H1 (cell line): ENCODE measurements at regions not wholly inside any gene's neighbourhood (a gene's known extent, or its start where the extent isn't known, plus 50 kb on each side); places are given as distances from the start of the nearest gene placed in this dataset.

Experiments
- CTCF ChIA-PET: fragments of 300-600 bp; sonication (Branson Sonifier 250); formaldehyde crosslinking; loops from one replicate; lab custom pipeline; 2021; ENCODE audit not compliant: partially characterized antibody; lab: Charles Lee
- POLR2A ChIA-PET: fragments of 300-600 bp; sonication (Branson Sonifier 250); formaldehyde crosslinking; loops from one replicate; lab custom pipeline; 2021; ENCODE audit warnings: inconsistent platforms; ENCODE audit not compliant: partially characterized antibody; lab: Charles Lee
- DNase-seq, 2 experiments: peaks; one replicate each; pipeline versions ENCODE4 v3.0.0 to v3.0.0-alpha.2; 2010 to 2022; ENCODE audit warnings: low spot score in 2 of 2, low read depth in 1 of 2, mixed read lengths in 1 of 2
- FAIRE-seq: peaks from 2 replicates; lab custom pipeline; 2011; peaks lifted over from hg19 to GRCh38; lab: Jason Lieb, UNC
- H2AFZ ChIP-seq: 2 replicates; pipeline ENCODE4 v1.8.1; 2012; ENCODE audit warnings: low read length, inconsistent platforms
- H2AK5ac ChIP-seq: 2 replicates; pipeline ENCODE4 v1.6.1; 2013; ENCODE audit warnings: low read depth, low read length
- H2BK120ac ChIP-seq: replicated peaks from 2 replicates; pipeline ENCODE3; 2013; ENCODE audit warnings: low read depth, low read length, inconsistent platforms
- H2BK12ac ChIP-seq: 2 replicates; pipeline ENCODE4 v1.6.1; 2013; ENCODE audit warnings: low read depth, low read length
- H2BK15ac ChIP-seq: 2 replicates; pipeline ENCODE4 v1.6.1; 2013; ENCODE audit warnings: low read length
- H2BK20ac ChIP-seq: 2 replicates; pipeline ENCODE4 v1.6.1; 2013; ENCODE audit warnings: low read length
- H2BK5ac ChIP-seq: 2 replicates; pipeline ENCODE4 v1.6.1; 2013; ENCODE audit warnings: low read depth, low read length
- H3K14ac ChIP-seq: 2 replicates; pipeline ENCODE4 v1.6.1; 2013; ENCODE audit warnings: inconsistent platforms; ENCODE audit not compliant: insufficient read length
- H3K18ac ChIP-seq: 2 replicates; pipeline ENCODE4 v1.6.1; 2013; ENCODE audit warnings: low read length; ENCODE audit errors: extremely low read depth
- H3K23ac ChIP-seq: 2 replicates; pipeline ENCODE4 v1.6.1; 2013; ENCODE audit warnings: inconsistent platforms; ENCODE audit not compliant: insufficient read length
- H3K23me2 ChIP-seq: 2 replicates; pipeline ENCODE4 v1.6.1; 2013; ENCODE audit warnings: low read depth, low read length
- H3K27ac ChIP-seq: 2 replicates; pipeline ENCODE4 v1.6.1; 2011; ENCODE audit warnings: low read depth, low read length, inconsistent platforms
- H3K27me3 ChIP-seq, 4 experiments: replicated peaks in 1 of 4; 1 replicate in 1 of 4; 2 replicates in 3 of 4; pipeline versions ENCODE4 v1.6.1 to v1.8.1; 2011 to 2013; ENCODE audit warnings: low read length in 3 of 4, mild to moderate bottlenecking in 3 of 4, inconsistent platforms in 2 of 4, mixed read lengths in 2 of 4, moderate library complexity in 1 of 4; ENCODE audit not compliant: control insufficient read depth in 3 of 4, insufficient read depth in 3 of 4; ENCODE audit errors: extremely low read depth in 1 of 4
- H3K36me3 ChIP-seq, 4 experiments: 2 replicates each; pipeline versions ENCODE4 v1.6.1 to v1.8.1; 2011 to 2013; ENCODE audit warnings: mild to moderate bottlenecking in 4 of 4, low read length in 3 of 4, moderate library complexity in 2 of 4, control low read depth in 1 of 4, inconsistent platforms in 1 of 4; ENCODE audit not compliant: insufficient read depth in 4 of 4, control insufficient read depth in 2 of 4
- H3K4ac ChIP-seq: replicated peaks from 2 replicates; pipeline ENCODE3; 2013; ENCODE audit warnings: low read length, low read depth, mixed read lengths, inconsistent platforms; ENCODE audit not compliant: insufficient read length
- H3K4me1 ChIP-seq, 4 experiments: replicated peaks in 1 of 4; 1 replicate in 1 of 4; 2 replicates in 3 of 4; pipeline versions ENCODE4 v1.6.1 to v1.8.1; 2011 to 2013; ENCODE audit warnings: low read length in 3 of 4, inconsistent platforms in 2 of 4, mixed read lengths in 1 of 4; ENCODE audit not compliant: insufficient read depth in 4 of 4, control insufficient read depth in 3 of 4
- H3K4me2 ChIP-seq, 2 experiments: 2 replicates each; pipeline versions ENCODE4 v1.6.1 to v1.8.1; 2011 to 2013; ENCODE audit warnings: low read depth in 2 of 2, low read length in 2 of 2, control low read depth in 1 of 2, inconsistent platforms in 1 of 2, mild to moderate bottlenecking in 1 of 2; ENCODE audit not compliant: insufficient read depth in 1 of 2
- H3K4me3 ChIP-seq, 4 experiments: fragments of 200-600, 300-600 bp in 1 of 4; sonication (generic), shearing (Covaris generic), sonication (Bioruptor Twin) in 1 of 4; 2 replicates each; pipeline versions ENCODE4 v1.5.1 to v1.8.1; 2011 to 2016; ENCODE audit warnings: low read length in 4 of 4, low read depth in 3 of 4, control low read depth in 2 of 4, inconsistent platforms in 2 of 4, mild to moderate bottlenecking in 2 of 4, mixed read lengths in 1 of 4, moderate library complexity in 1 of 4; ENCODE audit not compliant: insufficient read depth in 2 of 4; ENCODE audit errors: extremely low read depth in 1 of 4
- H3K56ac ChIP-seq: replicated peaks from 2 replicates; pipeline ENCODE3; 2013; ENCODE audit warnings: low read depth, mild to moderate bottlenecking, mixed read lengths, low read length, inconsistent platforms; ENCODE audit not compliant: insufficient read length
- H3K79me1 ChIP-seq: 2 replicates; pipeline ENCODE4 v1.6.1; 2013; ENCODE audit warnings: low read depth, low read length, control low read depth
- H3K79me2 ChIP-seq, 2 experiments: 2 replicates each; pipeline versions ENCODE4 v1.6.1 to v1.8.1; 2012 to 2013; ENCODE audit warnings: low read length in 2 of 2, mild to moderate bottlenecking in 2 of 2, inconsistent platforms in 1 of 2; ENCODE audit not compliant: insufficient read depth in 2 of 2, control insufficient read depth in 1 of 2
- H3K9ac ChIP-seq, 4 experiments: replicated peaks in 1 of 4; 1 replicate in 1 of 4; 2 replicates in 3 of 4; pipeline versions ENCODE4 v1.6.1 to v1.8.1; 2011 to 2013; ENCODE audit warnings: low read depth in 3 of 4, low read length in 3 of 4, control low read depth in 2 of 4, mild to moderate bottlenecking in 2 of 4, moderate library complexity in 2 of 4, inconsistent platforms in 1 of 4; ENCODE audit errors: extremely low read depth in 1 of 4
- H3K9me3 ChIP-seq, 2 experiments: 2 replicates each; pipeline versions ENCODE4 v1.6.1 to v1.8.1; 2012 to 2013; ENCODE audit warnings: mild to moderate bottlenecking in 2 of 2, moderate library complexity in 2 of 2, control low read depth in 1 of 2, inconsistent platforms in 1 of 2, low read depth in 1 of 2, low read length in 1 of 2, mixed read lengths in 1 of 2; ENCODE audit not compliant: insufficient read depth in 2 of 2
- H4K20me1 ChIP-seq, 2 experiments: replicated peaks in 1 of 2; 2 replicates each; pipeline versions ENCODE3 to v1.8.1; 2011 to 2013; ENCODE audit warnings: inconsistent platforms in 2 of 2, low read length in 2 of 2, mild to moderate bottlenecking in 1 of 2; ENCODE audit not compliant: insufficient read depth in 2 of 2, control insufficient read depth in 1 of 2
- H4K5ac ChIP-seq: 2 replicates; pipeline ENCODE4 v1.6.1; 2013; ENCODE audit warnings: low read length, low read depth, mixed read lengths, inconsistent platforms; ENCODE audit not compliant: insufficient read length
- H4K8ac ChIP-seq: 2 replicates; pipeline ENCODE4 v1.8.0; 2013; ENCODE audit warnings: mild to moderate bottlenecking, moderate library complexity, low read length, inconsistent platforms; ENCODE audit not compliant: insufficient read depth; ENCODE audit errors: extremely low read depth
- H4K91ac ChIP-seq: replicated peaks from 2 replicates; pipeline ENCODE3; 2013; ENCODE audit warnings: low read length, mixed read lengths, inconsistent platforms; ENCODE audit not compliant: insufficient read length
- ASH2L ChIP-seq: fragments of 200-600, 300-600 bp; sonication (generic); IDR thresholded peaks from one replicate; pipeline ENCODE4 v1.7.1; 2017; ENCODE audit warnings: low read length
- ATF2 ChIP-seq: IDR thresholded peaks from 2 replicates; pipeline ENCODE4 v1.6.1; 2012; ENCODE audit warnings: low read length, inconsistent platforms
- CREB1 ChIP-seq: IDR thresholded peaks from 2 replicates; pipeline ENCODE4 v1.6.1; 2012; ENCODE audit warnings: inconsistent platforms
- KDM4A ChIP-seq: IDR thresholded peaks from one replicate; pipeline ENCODE4 v1.7.1; 2012; ENCODE audit warnings: low read depth, mild to moderate bottlenecking, moderate library complexity, low read length, inconsistent platforms; ENCODE audit not compliant: severe bottlenecking
- PHF8 ChIP-seq: fragments of 200-600 bp; sonication (generic); conservative IDR thresholded peaks from 2 replicates; pipeline ENCODE4 v1.7.1; 2012; ENCODE audit warnings: low read depth, mild to moderate bottlenecking, inconsistent platforms, low read length, moderate library complexity
- POU5F1 ChIP-seq: IDR thresholded peaks from 2 replicates; pipeline ENCODE4 v1.6.1; 2011; ENCODE audit warnings: low read depth, mild to moderate bottlenecking, low read length, moderate library complexity
- RAD21 ChIP-seq, 2 experiments: IDR thresholded peaks in 1 of 2; conservative IDR thresholded peaks in 1 of 2; 2 replicates each; pipeline ENCODE4 v1.6.1; 2011; ENCODE audit warnings: low read depth in 2 of 2, low read length in 2 of 2, improper control_type of control experiment in 1 of 2, inconsistent platforms in 1 of 2, mild to moderate bottlenecking in 1 of 2, moderate library complexity in 1 of 2
- RXRA ChIP-seq: IDR thresholded peaks from 2 replicates; pipeline ENCODE4 v1.6.1; 2011; ENCODE audit warnings: low read depth, mild to moderate bottlenecking, low read length, moderate library complexity; ENCODE audit not compliant: insufficient read depth
- SAP30 ChIP-seq: fragments of 300-600 bp; sonication (generic); IDR thresholded peaks from 2 replicates; pipeline ENCODE4 v1.7.1; 2012; ENCODE audit warnings: low read length, moderate library complexity, mild to moderate bottlenecking, inconsistent platforms; ENCODE audit not compliant: insufficient read depth, insufficient replicate concordance
- TAF1 ChIP-seq: IDR thresholded peaks from 2 replicates; pipeline ENCODE4 v1.6.1; 2011; ENCODE audit warnings: mild to moderate bottlenecking, low read depth, low read length
- TAF7 ChIP-seq: optimal IDR thresholded peaks from 2 replicates; pipeline ENCODE3; 2011; ENCODE audit warnings: low read depth, mild to moderate bottlenecking, inconsistent platforms, low read length, moderate library complexity, borderline replicate concordance
- WGBS, 2 experiments: shearing (Covaris generic) in 1 of 2; methylation state at CpG; one replicate each; pipeline versions ENCODE4 v1.1.6 to v1.1.7; 2013 to 2015; ENCODE audit warnings: low lambda C conversion rate in 2 of 2, mixed read lengths in 2 of 2, inconsistent platforms in 1 of 2, low coverage in 1 of 2, missing lambda C conversion rate in 1 of 2; ENCODE audit not compliant: insufficient replicate concordance in 2 of 2, insufficient coverage in 1 of 2, insufficient read length in 1 of 2; ENCODE audit errors: extremely low coverage in 1 of 2, missing lambda C conversion rate in 1 of 2; 5-methylcytosine and 5-hydroxymethylcytosine counted together
- TF ChIP-seq, protein P1 (sequence below): IDR thresholded peaks from 2 replicates; pipeline ENCODE4 v1.6.1; 2011; ENCODE audit warnings: low read length, improper control_type of control experiment

- CTCF ChIA-PET = no interaction called here
- no peak for FAIRE-seq
- no peaks in the 10 kb centered on the region for H4K20me1 ChIP-seq
- TF ChIP-seq KDM4A (no peak), RXRA (no peak), TAF1 (no peak), CREB1 (no peak), RAD21 (IDR thresholded peaks at IDR 0.05 in 1 of 2, conservative IDR thresholded peaks at IDR 0.05 in 1 of 2; ENCODE audit: low read depth in 2 of 2, low read length in 2 of 2) (no peak), PHF8 (no peak), TAF7 (no peak), ATF2 (no peak), SAP30 (no peak), POU5F1 (no peak), ASH2L (no peak)
- TF ChIP-seq, protein P1, sequence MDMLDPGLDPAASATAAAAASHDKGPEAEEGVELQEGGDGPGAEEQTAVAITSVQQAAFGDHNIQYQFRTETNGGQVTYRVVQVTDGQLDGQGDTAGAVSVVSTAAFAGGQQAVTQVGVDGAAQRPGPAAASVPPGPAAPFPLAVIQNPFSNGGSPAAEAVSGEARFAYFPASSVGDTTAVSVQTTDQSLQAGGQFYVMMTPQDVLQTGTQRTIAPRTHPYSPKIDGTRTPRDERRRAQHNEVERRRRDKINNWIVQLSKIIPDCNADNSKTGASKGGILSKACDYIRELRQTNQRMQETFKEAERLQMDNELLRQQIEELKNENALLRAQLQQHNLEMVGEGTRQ = no peak
Observed at GRCh38 chrX:68932611-68933010, 103.8 kb downstream of the EFNB1 start.

More at GRCh38 chrX:68932611-68933010, 103.8 kb downstream of the EFNB1 start:
- Histone ChIP-seq H2BK12ac (no peak overlapping the region), H3K4me1 (peaks cover 0 to 5% (median 1%) of the 10 kb centered on the region in 4 experiments; a peak in 2 of 7 replicates), H3K27ac (no peak overlapping the region), H3K23me2 (peaks cover 1% of the 10 kb centered on the region; the same call in 1 of the 2 replicates), H3K79me2 (no peaks in the 10 kb centered on the region), H3K4me3 (no peak overlapping the region), H4K5ac (no peak overlapping the region), H3K14ac (no peak overlapping the region), H2BK5ac (no peak overlapping the region), H2AFZ (no peak overlapping the region), H3K56ac (no peak overlapping the region), H3K27me3 (no peaks in the 10 kb centered on the region), H3K9ac (no peak overlapping the region), H2BK120ac (no peak overlapping the region), H4K8ac (no peak overlapping the region), H3K23ac (no peak overlapping the region), H3K4ac (no peak overlapping the region), H4K91ac (no peak overlapping the region), H2BK15ac (no peak overlapping the region), H3K18ac (no peak overlapping the region), H3K4me2 (no peak overlapping the region), H3K79me1 (no peaks in the 10 kb centered on the region; the same call in 1 of the 2 replicates), H2AK5ac (no peak overlapping the region), H3K36me3 (no peaks in the 10 kb centered on the region), H2BK20ac (no peak overlapping the region), H3K9me3 (no peaks in the 10 kb centered on the region)
- WGBS, 2 experiments = 88% methylated on average over 4 of the region's 4 CpGs; no CpG with 5 or more reads in 1 of the 2 experiments
- POLR2A ChIA-PET = no interaction called here
- no peak for DNase-seq
